WI38 (cell line): ENCODE measurements at regions not wholly inside any gene's neighbourhood (a gene's known extent, or its start where the extent isn't known, plus 50 kb on each side); places are given as distances from the start of the nearest gene placed in this dataset.

Experiments
- H3K4me3 ChIP-seq: 2 replicates; pipeline ENCODE4 v1.5.1; 2011; ENCODE audit warnings: low read depth, mild to moderate bottlenecking, control low read depth, low read length
- TF ChIP-seq, protein P1 (sequence below): IDR thresholded peaks from 2 replicates; pipeline ENCODE4 v1.5.1; 2012; ENCODE audit warnings: low read depth, mild to moderate bottlenecking, control low read depth, low read length

DNA sequence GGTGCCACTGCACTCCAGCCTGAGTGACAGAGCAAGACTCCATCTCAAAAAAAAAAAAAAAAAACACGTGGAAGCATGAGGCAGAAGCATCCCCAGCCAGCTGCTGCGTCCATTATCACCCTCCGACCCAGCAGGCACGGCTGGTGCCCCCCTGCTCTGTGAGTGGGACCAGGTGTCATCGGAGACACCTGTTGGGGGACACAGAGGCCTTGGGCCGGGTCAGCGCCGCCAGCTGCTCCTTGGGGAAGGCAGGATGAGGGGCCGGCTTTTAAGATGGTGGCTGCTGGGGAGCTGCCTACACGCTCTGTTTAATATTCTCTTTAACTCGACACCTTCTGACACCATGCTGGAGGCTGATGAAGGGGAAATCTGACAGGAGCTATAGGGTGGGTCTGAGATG lies 80.2 kb upstream of the RUFY1 start:
- no peak overlapping the region for H3K4me3 ChIP-seq
- TF ChIP-seq, protein P1, sequence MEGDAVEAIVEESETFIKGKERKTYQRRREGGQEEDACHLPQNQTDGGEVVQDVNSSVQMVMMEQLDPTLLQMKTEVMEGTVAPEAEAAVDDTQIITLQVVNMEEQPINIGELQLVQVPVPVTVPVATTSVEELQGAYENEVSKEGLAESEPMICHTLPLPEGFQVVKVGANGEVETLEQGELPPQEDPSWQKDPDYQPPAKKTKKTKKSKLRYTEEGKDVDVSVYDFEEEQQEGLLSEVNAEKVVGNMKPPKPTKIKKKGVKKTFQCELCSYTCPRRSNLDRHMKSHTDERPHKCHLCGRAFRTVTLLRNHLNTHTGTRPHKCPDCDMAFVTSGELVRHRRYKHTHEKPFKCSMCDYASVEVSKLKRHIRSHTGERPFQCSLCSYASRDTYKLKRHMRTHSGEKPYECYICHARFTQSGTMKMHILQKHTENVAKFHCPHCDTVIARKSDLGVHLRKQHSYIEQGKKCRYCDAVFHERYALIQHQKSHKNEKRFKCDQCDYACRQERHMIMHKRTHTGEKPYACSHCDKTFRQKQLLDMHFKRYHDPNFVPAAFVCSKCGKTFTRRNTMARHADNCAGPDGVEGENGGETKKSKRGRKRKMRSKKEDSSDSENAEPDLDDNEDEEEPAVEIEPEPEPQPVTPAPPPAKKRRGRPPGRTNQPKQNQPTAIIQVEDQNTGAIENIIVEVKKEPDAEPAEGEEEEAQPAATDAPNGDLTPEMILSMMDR = no peak

DNA sequence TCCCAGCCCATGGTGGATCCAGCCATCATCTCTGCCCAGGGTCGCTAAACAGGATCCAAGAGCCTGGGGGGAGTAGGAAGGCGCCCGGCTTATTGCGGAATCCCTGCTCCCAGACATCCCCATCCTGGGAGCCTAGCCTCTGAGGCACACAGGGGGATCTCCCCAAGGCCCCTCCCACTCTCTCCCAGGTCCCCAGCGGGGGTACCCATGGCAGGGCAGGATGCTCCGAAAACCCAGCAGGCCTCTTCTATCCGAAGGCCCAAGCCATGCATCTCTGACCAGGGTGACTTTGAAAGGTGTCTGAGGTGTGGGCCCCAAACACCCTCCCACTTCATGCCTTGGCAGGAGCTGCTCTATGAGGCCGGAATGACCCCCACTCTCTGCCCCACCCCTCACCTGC lies 81.7 kb upstream of the RUFY1 start:
- no peak overlapping the region for H3K4me3 ChIP-seq
- TF ChIP-seq, protein P1 = no peak

DNA sequence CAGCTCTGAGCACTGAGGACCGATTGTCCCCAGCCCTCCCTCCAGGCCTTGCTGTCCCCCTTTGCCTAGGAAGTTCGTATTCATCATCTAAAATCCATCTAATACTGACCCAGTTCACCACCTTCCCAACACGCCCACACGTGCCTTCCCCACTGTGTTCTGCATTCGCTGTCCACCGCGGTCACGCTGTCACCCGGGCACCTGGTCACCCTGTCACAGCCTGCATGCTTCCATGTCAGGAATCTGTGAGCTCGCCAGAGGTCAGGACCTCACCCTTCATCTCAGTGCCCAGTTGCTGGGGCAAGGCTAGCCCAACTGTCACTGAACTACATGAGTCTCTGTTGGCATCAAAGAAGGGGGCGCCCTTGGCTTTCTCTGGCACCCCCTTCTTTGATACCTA lies 82.9 kb upstream of the RUFY1 start:
- TF ChIP-seq, protein P1 = no peak
- no peak overlapping the region for H3K4me3 ChIP-seq

DNA sequence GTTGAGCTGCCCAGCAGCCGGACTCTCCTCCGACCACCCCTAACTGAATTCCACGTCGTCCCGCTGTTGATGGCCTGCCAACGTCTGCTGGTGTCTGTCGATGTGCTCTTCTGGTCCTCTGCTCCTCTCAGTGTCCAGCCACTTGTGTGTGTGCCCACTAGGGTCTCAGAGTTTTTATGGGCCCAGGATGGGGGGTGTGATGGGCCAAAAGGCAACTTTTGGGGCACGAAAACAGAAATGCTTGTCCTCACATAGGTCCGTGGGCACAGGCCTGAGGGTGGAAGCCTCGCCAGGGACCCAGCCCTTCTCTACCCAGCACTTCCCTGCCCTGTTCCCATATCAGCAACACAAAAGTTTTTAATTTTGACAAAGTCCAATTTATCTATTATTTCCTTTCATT lies 85.7 kb upstream of the RUFY1 start:
- TF ChIP-seq, protein P1 = no peak

DNA sequence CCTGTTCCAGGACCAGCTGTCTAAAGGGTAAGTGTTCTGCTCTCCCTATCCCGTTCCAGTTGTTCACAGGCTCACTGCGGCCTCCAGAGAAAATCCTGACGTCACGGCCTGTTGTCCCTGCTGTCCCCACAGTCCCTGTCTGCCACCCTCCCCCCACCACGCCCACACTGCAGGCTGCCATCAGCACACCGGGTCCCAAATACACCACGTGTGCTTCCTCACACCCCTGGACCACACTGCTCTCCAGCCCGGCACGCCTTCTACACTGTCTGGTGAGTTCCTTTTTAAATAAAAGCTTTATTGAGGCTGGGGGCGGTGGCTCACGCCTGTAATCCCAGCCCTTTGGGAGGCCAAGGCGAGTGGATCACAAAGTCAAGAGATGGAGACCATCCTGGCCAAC lies 88.3 kb upstream of the RUFY1 start:
- no peak overlapping the region for H3K4me3 ChIP-seq
- TF ChIP-seq, protein P1 = no peak

More for the DNA sequence above, 85.7 kb upstream of the RUFY1 start:
- no peak overlapping the region for H3K4me3 ChIP-seq

DNA sequence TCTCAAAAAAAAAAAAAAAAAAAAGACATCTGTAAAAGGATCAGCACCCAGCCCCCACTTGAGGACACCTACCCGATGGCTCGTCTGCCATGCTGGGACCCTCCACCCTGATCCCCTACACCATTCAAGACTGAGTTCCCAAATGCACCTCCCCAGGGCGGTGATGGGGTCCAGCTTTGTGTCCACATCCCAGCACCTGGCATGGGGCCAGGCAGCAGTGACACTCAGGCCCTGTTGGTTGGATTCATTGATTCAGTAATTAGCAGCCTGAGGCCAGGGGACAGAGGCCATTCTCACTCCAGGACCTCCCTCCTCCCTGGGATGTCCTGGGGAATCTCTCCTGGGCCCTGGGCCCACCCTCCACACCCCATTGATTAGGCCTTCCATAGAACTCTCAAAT lies 88.8 kb upstream of the RUFY1 start:
- TF ChIP-seq, protein P1 = no peak
- no peak overlapping the region for H3K4me3 ChIP-seq

DNA sequence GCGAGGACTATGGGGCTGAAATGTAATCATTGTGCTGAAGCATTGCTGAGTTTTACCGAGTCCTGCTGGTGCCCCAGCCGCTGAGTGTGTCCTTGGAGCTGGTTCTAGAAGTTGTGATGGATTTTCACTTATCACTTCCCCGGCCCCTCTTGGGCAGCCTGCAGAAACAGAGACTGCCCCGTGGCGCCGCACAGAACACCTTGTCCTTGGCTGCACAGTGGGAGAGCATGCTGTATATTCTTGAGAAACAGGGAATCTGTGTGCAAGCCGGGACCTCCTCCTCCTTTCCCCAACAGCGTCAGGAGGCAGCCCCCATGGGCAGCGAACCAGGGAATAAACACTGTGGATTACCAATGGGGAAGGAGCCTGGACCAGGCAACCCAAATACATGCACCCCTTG lies 90.6 kb upstream of the RUFY1 start:
- H3K4me3 ChIP-seq = no peak overlapping the region
- TF ChIP-seq, protein P1 = no peak
